HG03064 (cell line): ENCODE measurements at regions not wholly inside any gene's neighbourhood (a gene's known extent, or its start where the extent isn't known, plus 50 kb on each side); places are given as distances from the start of the nearest gene placed in this dataset.

Source experiments
- ATAC-seq: cut with Tn5 transposase; IDR thresholded peaks from one replicate; pipeline ENCODE4 v1.9.1; 2021; ENCODE audit warnings: low read depth; ENCODE audit not compliant: unreplicated experiment

GRCh38 chr17:79216391-79216790, 141.8 kb downstream of the ENGASE start:
- no peak for ATAC-seq

- no peak for ATAC-seq
Observed at GRCh38 chr17:79215631-79216030, 141.0 kb downstream of the ENGASE start.

- no peak for ATAC-seq
Observed at GRCh38 chr17:79214940-79215604, 140.4 kb downstream of the ENGASE start.

- ATAC-seq = no peak
Observed at GRCh38 chr17:79214459-79214858, 139.8 kb downstream of the ENGASE start.

GRCh38 chr17:79213305-79213704, 138.7 kb downstream of the ENGASE start:
- no peak for ATAC-seq

DNA sequence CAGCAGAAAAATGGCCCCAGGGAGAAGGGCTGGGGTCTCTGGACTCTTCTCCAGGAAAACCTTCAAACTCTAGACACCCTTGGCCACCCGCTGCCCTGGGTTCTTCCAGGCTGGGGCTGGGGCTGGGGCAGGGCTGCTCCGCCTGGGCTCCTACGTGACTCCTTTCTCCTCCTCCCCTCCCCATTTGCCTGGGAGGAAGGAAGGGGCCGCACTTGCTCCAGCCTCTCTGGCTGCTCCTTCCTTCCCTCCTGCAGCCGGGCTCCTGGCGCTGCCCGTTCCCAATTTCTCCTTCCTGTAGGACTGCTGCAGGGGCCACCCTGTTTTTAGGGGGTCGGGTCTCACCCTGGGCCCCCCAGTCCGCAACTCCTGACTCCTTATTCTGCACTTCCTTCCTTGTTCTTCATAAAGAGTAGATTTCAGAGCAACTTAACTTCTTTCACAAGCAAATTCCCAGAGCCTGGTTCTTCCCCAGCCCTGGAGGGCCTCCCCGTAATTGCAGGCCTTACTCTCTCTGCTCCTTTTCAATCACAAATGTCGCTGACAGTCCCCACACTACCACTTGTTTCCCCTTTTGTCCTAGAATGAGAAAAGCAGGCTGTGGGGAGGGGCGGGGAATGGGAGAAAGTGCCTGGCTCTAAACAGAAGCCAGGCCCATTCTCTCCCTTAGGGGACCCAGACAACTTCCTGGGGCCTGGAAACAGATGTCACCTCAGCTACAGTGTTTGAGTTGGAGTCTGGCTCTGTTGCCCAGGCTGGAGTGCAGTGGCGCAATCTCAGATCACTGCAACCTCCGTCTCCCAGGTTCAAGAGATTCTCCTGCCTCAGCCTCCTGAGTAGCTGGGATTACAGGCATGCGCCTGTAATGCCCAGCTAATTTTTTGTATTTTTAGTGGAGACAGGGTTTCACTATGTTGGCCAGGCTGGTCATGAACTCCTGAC, 137.8 kb downstream of the ENGASE start:
- ATAC-seq = no peak

DNA sequence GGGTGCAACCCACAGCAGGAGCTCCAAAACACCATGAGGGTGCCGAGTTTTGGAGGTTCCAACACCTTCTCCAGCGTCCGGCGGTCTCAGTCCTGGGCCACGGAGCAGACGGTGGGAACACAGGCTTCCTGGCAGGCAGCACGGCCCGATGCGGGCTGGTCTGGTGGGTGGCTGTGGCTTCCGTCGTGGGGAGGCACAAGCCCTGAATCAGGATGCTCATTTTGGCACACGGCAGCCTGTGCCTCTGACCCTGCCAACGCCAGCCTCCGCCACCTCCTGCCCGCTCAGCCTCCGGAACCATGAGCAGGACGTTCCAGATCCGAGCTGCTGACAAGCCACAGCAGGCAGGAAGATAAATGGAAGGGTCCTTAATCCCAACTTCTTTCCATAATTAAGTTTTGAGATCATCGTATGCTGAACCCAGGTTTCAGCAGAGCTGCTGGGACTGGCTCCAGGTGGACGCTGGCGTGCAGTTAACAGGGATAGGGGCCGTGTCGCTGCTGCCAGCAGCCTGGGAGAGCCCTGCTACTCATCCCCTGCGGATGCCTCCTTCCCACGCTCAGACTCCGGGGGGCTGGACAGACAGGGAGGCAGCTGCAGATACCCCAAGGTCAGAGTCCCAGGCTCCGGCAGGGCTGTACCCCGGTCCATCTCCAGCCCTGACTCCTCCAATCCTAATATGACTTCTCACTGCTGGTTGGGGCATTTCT, 136.6 kb downstream of the ENGASE start:
- ATAC-seq = no peak

DNA sequence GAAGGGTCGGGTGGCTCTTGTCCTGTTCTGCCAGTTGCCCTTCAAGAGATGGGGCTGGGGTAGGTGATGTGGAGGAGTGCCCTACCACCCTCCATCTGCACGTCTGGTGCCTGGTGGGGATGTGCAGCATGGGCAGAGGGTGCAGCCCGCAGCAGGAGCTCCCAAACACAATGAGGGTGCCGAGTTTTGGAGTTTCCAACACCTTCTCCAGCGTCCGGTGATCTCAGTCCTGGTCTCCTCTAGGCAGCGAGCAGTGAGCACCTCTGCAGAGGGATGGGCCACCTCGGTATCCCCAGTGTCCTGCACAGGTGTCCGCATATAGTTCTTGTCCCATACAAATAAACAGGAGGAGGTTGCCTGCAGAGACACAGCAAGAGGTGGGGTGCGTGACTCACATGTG, 136.0 kb downstream of the ENGASE start:
- ATAC-seq = no peak

- ATAC-seq = no peak
Observed at GRCh38 chr17:79207960-79208359, 133.3 kb downstream of the ENGASE start.

- no peak for ATAC-seq
Observed at GRCh38 chr17:79205688-79206205, 131.1 kb downstream of the ENGASE start.

GRCh38 chr17:79204261-79204660, 129.6 kb downstream of the ENGASE start:
- no peak for ATAC-seq

DNA sequence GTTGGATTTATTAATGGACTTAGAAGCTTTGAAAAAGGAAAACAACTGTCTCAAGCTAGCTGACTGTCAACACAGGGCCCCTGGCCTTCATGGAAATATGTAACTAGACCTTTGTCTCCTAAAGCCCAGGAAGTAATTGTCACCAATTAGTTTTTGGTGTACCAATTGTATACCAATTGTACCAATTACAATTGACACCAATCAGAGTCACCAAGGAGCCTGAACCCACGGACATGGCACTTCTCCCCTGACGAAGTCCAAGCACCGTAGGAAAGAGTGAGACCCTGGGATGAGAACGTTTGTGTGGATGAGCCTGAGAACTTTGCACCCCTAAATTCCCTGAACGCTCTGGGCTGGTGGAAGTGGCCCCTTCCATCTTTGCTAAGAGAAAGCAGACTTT, 129.0 kb downstream of the ENGASE start:
- ATAC-seq = no peak

DNA sequence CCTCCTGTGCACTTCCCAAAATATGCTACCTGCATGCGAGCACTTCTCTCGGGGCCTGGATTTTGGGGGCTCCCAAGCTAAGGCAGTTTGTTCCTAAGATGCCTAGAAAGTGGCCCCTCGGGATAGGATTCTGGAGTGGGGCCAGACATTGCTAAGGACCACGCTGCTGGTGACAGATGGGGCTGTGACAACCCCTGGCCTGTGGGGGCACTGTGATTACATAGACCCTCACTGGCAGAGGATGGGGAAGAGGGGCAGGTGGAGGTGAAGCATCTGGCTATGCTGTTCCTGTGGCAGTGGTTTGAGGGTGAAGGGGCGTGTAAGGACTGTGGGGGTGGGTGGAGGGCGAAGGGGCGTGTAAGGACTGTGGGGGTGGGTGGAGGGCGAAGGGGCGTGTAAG, 128.4 kb downstream of the ENGASE start:
- ATAC-seq = no peak

- ATAC-seq = no peak
Observed at GRCh38 chr17:79202480-79202879, 127.9 kb downstream of the ENGASE start.

DNA sequence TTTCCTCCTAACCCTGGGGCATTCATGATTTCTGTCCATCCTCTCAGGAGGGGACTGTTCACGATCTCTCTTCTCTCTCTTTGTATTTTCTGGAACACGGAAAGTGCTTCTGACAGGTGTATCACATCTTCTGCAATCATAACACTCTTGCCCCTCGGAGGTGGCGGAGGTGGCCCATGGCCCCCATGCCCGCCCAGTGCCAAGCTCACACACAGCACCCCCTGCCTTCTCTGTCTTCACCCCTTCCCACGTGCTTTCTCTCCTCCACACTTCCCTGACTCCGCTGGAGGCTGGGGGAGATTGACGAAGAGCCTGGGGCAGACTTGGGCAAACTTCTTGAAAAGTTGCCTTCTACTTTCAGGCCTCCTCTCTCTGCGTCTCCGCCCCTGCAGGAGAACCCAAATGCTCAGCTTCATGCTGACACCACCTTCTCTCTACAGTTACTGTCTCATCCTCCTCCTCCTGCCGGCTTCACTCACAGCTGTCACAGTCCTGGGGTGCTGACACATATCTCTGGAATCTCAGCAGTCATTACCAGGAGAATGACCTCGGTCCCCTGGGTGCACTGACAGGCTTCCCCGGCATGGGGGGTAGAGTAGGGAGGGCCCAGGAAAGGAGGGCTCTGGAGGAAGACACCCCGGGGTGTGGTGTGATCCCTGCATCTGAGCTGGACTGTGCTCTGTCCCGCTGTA, 127.1 kb downstream of the ENGASE start:
- no peak for ATAC-seq

DNA sequence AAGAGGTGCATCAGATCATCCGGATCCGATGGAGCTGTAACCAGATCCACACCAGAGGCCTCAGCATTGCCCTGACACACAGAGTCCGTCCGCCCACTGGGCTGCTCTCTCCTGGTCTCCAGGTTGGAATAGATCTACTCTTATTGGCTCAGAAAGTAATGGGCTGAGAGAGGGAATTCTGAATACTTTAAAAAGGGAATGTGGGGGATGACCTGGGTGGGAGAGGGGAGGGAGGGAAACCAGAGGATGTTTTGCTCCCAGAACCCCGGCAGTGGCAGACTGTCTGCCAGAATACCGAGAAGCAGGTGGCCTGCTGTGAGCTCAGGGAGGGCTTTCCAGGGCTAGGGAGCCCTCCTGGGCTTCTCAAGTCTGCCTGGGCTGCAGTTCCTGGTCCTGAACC, 126.5 kb downstream of the ENGASE start:
- no peak for ATAC-seq

DNA sequence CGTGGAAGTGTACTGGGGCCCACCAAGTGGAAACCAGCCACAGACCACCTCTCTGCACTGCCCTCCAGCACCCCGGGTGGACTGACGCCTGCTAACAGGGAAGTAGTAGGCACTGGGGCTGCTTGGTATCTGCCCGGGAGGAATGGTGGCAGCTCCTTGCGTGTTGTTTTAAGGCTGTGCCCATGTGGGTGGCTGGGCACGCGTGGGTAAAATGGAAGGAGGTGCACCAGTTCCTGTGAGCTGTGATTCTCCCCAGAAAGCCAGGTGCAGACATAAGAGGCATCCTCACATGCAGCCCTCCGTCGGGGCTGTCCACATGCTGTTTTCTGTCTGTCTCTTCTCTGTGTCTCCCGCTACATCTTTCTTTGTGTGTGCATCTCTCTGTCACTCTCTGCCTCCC, 122.3 kb downstream of the ENGASE start:
- ATAC-seq = no peak

DNA sequence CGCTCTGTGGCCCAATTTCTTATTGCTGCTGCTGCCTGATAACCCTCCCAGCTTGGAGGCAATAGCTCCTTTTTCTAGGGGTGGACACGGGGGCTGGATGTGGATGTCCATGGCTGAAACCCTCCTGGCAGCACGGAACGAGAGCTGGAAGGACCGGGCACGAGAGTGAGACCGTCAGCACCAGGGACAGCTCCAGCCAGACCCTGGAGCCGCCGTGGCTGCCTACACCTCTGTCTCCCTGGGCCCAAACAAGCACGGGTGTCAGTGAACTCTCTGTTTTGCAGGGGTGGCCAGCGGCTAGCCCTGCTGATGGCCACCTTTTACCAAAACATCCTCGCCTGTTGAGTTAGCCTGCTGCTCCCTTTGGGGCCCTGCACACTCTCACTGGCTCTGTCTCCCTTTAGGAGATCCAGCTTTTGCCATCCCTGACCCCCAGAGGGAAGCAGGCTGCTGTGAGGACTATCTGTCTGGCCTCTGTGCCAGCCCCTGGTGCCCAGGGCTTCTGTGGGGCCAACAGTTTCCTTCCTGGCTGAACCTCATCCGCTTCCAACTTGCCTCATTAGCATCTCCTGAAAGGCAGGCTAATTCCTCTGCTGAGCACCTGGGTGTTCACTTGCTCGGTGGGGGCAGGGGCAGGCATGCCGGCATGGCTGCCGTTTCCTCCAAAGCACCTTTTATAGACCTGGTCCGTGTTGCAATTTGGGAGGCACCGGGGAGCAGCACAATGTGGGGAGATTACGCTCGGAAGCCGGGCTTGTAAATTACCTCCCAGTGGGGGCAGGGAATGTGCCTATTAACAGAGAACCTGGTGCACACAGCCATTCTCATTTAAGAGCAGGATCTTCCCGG, 118.1 kb downstream of the ENGASE start:
- no peak for ATAC-seq

- ATAC-seq = no peak
Observed at GRCh38 chr17:79191270-79191934, 116.8 kb downstream of the ENGASE start.
